HFF-Myc (cell line): ENCODE measurements at regions not wholly inside any gene's neighbourhood (a gene's known extent, or its start where the extent isn't known, plus 50 kb on each side); places are given as distances from the start of the nearest gene placed in this dataset.

Experiments
- DNase-seq: peaks from one replicate; pipeline ENCODE4 v3.0.0-alpha.2; 2011; ENCODE audit warnings: low read depth; ENCODE audit errors: extremely low read depth
- H3K4me3 ChIP-seq: replicated peaks from 2 replicates; pipeline ENCODE4 v1.5.1; 2011; ENCODE audit warnings: low read depth, mild to moderate bottlenecking, control low read depth, low read length
- CTCF ChIP-seq: IDR thresholded peaks from 2 replicates; pipeline ENCODE4 v1.5.1; 2012; ENCODE audit warnings: mild to moderate bottlenecking, low read depth, low read length, control low read depth; ENCODE audit errors: missing control alignments

- DNase-seq, result no peak
- H3K4me3 ChIP-seq, result no peak overlapping the region
- TF ChIP-seq CTCF, result no peak
Observed at GRCh38 chr3:73677336-73678024, 52.7 kb upstream of the PDZRN3 start.
